ENCODE measurements at regions not wholly inside any gene's neighbourhood (a gene's known extent, or its start where the extent isn't known, plus 50 kb on each side); places are given as distances from the start of the nearest gene placed in this dataset.
"Not testable (repeated sequence)": the region's sequence is repeated elsewhere in the genome, so short reads cannot be mapped to it uniquely, and the experiment has no call there.

DNA sequence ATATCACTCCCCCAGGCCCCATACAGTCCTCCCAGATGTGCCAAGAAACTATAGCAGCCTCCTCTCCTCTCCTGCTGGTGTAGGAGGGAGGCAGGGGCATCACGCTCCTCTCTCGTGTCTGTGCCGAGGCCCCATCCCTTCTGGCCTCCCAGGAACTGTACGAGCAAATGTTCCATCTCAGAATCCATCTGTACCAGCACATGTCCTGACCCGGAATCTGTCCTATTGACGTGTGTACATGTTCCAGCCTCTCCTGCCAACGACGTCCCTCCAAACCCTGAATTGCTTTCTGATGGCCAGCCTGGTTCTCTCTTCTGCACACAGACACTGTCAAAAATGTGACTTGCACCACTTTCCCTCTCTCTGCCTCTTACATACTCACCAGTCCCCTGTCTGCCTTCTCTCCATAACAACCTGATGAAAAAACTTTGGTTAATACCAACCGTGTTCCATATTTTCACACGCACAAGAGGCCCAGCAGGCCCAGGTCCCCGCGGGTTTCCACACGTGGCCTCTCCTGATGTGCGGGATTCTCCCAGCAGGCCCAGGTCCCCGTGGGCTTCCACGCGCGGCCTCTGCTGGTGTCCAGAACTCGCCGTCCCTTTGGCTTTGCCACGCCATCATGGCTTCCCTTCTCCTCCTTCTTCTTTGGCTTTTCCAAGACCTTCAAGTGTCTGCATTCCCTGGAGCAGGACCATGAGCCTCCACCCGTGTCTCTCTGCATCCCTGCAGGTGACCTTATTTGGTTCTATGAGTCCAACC, 125.2 kb upstream of the THBS2 start:
- no peak for DNase-seq (ENCODE audit: low read depth)

DNA sequence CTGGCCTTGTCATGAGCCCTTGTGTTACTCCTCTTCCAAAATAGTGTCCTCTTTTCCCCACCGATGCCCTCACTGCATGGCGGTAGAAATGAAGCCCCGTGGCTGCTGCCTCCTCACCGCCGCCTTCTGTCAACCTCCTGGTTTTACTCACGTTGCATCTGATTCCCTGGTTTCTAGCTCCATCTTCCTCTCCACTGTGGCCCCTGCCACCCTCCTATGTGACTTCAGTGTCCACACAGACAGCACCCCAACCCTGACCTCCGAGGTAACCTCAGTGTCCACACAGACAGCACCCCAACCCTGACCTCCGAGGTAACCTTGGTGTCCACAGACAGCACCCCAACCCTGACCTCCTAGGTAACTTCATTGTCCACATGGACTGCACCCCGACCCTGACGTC, 122.8 kb upstream of the THBS2 start:
- DNase-seq (ENCODE audit: low read depth): no peak

DNA sequence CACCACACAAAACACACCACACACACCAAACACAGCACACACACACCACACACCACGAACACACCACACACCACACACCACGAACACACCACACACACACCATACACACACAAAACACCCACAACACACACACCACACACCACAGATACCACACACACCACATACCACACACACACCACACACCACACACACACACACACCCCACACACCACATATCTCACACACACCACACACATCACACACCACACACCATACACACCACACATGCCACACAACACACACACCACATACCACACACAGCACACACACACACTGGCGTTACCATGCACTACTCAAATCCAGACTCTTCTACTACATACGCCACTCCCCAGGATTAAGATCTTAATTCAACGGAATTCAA, 118.9 kb upstream of the THBS2 start:
- no peak for DNase-seq (ENCODE audit: low read depth)

DNA sequence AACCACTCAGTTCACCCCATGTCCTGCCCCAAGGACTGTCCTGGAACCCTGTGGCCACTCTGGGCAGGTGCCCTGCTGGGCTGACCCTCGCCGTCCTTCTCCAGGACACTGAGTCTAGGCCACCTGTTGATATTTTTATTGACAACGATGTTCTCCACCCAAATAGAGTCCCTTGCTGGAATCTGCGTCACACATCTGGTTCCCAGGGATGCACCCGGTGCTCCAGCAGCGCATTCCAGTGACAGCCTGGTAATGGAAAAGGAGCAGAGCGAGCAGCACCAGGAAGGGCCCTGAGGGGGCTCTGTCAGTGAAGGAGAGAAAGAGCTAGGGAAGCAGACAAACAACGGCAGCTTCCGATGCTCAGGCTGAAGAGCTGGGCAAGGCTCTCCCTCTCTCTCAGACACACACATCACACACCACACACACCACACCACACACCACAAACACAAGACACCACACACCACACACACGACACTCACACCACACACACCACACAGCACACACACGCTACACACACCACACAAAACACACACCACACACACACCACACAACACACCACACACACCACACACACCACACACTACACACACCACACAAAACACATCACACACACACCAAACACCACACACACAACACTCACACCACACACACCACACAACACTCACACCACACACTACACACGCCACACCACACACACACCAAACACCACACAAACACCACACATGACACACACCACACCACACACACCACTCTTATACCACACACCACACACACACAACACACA, 117.9 kb upstream of the THBS2 start:
- no peak for DNase-seq (ENCODE audit: low read depth)

DNA sequence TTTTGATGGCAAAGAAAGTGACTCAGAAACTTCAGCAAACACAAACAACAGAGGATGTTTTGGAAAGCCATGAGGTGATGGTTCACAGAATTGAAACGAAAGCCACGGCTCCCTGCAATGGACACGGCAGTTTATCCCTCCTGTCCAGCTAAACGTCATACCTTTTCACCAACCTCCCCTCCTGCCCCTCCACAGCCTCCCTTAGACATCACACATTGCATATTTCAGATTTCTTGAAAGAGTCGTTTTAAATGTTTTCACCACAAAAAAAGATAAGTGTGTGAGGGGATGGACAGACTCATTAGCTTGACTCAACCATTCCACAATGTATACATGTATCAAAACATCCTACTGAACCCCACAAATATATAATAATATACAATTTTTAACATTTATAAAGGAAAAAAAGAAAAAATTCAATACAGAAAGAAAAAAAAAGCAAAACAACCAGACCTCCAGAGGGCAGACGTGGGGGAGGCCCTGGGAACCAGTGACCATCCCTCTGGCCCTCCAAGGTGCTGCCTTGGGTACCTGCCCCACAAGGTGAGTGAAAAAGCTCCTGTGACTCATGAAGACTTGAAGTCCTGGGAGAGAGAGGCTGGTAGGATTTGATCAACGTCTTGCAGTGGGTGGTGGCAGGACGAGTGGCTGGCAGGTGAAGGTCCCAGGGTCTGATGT, 117.2 kb upstream of the THBS2 start:
- DNase-seq (ENCODE audit: low read depth): no peak

DNA sequence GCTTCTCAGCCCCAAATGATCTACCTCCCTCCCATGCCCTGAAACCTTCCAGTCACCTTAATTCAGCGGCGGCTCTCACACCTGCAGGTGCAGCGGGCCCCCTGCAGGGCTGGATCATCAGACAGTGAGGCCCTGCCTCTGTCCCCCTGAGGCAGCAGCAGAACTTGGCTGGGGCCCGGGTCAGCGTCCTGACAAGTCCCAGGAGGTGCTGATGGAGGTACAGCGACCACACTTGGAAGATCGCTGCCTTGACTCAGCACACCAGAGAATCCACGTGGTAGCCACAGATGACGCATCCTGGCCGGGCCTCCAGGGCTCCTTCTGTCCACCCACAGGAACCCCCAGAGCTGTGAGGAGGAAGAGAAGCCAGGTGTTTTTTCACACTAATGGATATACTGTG, 116.4 kb upstream of the THBS2 start:
- DNase-seq (ENCODE audit: low read depth): no peak

DNA sequence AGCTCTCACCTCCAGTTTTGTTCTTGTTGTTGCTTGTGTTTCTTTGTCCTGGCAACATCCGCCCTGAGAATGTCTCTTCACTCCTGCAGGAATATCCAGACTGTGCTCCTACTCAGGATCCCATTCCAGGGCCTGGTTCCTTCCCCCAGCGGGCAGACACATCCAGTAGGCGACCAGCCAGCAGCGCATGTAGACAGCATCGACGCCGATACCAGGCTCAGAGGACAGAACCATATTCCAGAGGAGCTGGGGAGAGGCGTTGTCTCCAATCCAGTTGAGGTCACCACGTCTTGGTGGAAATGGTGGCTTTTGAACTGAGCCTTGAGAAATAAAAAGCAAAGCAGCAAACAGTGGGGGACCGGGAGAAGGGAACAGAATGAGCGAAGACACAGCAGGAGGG, 114.6 kb upstream of the THBS2 start:
- DNase-seq (ENCODE audit: low read depth): no peak

DNA sequence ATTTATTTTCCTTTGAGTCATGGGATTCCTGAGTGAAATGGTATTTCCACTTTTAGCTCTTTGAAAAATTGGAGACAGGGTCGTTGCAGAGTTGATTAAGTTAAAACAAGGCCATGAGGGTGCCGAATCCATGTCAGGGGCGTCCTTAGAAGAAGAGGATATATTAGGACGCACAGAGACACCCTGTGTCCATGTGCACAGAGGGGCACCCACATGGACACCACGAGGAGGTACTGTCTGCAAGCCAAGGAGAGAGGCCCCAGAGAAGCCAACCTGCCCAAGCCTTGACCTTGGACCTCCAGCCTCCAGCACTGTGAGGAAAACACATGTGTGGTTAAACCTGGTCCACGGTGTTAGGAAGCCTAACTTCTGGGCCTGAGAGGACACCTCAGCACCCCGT, 113.9 kb upstream of the THBS2 start:
- DNase-seq (ENCODE audit: low read depth): no peak

DNA sequence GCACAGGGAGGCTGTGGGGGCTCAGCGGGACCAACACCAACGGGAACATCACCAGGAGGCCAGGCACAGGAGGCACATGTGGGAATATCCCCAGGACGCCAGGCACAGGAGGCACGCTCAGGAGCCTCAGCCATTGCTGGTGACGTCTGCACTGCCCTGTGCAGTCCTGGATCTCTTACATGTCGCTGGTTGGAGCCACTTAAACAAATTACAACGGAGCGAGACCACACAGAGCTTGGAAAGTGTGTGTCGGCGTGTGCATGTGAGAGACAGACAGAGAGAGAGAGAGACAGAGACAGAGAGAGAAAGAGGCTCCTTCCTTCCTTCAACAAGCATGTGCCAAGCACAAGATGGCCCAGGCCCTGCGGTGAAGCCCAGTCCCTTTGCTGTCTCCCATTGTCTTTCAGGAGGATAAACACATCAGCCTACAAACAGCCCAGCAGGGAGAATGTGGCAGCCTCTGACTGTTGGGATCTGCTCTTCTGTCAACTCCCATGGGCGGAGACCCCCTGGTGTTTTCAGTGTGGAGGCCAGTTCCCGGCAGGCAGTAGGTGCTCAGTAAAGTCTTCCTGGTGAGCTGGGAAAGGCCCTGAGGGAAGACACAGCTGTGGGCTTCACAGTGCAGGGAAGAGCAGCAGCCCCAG, 112.7 kb upstream of the THBS2 start:
- DNase-seq (ENCODE audit: low read depth): no peak

DNA sequence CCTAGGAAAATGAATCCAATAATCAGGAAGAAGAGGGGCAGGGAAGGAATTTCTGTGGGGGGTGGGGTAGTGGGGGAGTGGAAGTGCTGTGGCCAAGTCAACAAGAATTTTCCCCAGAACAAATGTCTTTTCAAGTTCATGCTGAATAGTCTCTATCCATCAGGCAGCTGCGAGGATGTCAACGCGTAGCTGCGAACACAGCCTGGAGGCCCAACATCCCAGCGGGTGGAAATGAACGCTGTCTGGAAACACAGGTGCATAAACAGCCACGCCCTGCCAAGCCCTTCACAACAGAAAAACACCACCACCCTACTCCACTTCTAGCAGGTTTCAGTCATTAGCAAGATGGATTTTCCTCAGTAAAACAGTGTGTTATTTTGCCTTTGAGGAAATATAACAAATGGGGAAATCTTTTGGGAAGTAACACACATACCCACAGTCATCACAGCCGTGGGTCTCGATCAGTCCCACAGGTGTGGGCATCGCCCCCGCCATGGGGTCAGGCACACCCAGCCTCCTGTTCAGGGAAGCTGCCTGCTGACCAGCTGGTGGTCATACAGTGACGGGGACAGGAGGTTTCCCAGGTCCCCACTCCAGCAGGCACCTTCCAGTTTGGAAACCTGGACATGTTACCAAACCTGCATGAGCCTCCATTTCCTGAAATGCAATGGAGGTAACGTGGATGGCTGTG, 112.1 kb upstream of the THBS2 start:
- no peak for DNase-seq (ENCODE audit: low read depth)

DNA sequence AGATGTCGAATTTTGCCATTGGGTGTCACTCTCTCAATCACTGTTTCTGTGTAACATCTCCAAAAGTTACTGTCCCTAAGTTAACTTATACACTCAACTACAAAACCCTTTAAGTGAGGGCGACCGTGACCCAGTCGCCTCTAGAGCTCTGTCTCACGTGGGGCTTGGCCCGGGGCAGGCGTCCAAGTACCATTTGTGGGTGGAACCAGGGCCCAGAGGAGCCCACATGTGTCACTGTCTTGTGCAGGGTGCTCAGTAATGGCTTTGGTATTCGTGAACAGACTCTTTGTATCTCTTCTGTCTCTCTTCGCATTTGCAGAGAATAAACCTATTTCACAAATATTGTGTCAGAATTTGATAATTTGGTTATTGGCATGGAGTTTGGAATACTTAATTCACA, 109.9 kb upstream of the THBS2 start:
- DNase-seq (ENCODE audit: low read depth): no peak

DNA sequence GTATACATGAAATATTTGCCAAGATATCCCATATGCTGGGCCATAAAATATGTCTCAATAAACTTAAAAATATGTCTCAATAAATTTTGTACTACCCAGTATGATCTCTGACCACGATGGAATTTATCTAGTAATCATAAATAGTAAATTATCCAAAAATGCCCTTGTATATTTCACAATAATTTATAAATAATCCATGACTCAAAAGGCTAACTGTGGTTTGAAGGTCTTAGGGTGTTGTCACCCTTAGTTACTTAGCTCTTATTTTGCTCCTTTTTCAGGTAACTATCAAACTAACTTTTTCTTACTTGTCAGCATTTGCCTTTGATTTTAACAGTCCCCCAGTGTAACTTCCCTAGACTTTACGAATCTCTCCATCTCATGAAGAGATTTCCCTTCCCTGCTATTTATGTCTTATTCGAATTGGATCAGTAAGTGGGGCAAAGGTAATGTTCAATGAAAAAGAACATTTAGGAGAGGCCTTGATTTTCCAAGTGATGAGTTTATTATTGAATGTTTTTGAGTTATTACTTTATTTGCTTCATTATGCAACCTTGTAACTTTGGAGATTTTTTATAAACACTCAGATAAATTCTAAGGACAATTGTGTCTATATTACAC, 109.0 kb upstream of the THBS2 start:
- no peak for DNase-seq (ENCODE audit: low read depth)

DNA sequence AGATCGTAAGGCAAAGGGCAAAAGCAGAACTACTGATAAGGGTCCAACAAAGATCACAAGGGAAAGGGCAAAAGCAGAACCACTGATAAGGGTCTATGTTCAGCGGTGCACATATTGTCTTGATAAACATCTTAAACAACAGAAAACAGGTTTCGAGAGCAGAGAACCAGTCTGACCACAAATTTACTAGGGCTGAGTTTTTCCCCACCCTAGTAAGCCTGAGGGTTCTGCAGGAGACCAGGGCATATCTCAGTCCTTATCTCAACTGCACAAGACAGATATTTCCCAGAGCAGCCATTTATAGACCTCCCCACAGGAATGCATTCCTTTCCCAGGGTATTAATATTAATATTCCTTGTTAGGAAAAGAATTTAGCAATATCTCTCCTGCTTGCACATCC, 101.4 kb upstream of the THBS2 start:
- not testable (repeated sequence) for DNase-seq (ENCODE audit: low read depth)

DNA sequence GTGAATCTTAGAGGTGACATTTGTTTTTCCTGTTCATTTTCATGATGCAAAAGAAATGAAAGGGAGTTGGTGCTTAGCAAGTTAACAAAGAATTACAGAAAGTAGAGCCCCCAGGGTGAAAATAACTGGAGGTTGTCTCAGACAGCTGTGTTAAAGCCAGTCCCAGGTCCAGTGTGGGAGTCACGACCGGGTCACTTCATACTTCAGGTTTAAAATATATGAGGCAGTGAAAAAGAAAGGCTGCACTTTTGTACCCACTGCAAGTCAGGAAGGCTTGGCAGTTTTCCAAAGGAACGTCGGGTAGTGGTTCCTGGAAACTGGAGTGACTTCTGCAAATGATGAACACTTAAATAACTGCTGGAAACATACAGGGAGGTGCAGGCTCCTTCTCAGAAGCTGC, 91.5 kb upstream of the THBS2 start:
- no peak for DNase-seq (ENCODE audit: low read depth)

DNA sequence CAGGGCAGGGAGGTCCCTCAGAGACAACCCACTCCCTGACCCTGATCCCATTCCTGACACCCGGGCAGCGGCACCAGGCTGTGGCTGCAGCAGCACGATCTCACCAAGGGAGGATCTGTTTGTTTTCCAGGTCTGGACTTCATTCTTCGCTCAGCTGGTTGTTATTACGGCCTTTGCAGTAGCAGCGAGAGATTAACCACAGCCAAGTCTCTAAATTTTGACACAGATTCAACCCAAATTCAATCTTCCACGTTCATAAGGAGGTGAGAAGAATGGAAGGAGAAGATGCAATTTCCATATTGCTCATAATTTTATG, 91.1 kb upstream of the THBS2 start:
- DNase-seq (ENCODE audit: low read depth): no peak

DNA sequence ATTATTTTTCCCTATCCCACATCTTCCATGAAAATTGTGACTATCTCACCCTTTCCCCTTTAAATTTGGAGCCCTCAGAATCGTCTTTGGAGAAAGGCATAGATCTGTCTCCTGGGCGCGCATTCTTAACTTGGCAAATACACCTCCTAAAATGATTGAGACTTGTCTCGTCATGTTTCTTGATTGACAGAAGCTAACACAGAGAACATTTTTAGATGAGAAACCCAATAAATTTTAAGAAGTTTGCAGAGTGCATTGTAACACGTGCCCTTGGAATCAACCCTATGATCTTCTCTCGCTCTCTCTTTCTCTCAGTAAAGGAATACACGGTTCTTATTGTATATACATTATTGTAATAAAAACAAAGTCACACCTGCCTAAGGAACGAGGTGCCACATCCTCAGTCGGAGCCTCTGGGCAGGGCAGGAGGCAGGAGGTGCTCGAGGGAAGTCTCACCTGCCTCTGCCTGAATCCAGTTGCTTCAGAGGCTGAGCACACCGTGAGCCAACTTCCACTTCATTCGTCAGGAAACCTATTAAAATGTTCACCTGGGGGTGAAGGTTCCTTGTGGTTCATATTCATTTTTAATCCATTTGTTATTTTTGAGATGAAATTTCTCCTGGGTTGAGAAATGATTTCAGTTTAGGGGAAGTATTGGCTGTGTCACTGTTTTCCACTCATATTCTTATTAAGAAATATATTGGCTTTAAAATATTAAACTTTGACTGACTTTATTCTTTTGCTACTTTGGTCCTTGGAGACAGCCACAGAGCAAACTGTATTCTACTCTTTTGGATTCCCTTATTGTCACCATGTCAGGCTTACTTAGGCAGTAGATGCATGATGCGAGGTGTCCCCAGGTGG, 90.5 kb upstream of the THBS2 start:
- no peak for DNase-seq (ENCODE audit: low read depth)

DNA sequence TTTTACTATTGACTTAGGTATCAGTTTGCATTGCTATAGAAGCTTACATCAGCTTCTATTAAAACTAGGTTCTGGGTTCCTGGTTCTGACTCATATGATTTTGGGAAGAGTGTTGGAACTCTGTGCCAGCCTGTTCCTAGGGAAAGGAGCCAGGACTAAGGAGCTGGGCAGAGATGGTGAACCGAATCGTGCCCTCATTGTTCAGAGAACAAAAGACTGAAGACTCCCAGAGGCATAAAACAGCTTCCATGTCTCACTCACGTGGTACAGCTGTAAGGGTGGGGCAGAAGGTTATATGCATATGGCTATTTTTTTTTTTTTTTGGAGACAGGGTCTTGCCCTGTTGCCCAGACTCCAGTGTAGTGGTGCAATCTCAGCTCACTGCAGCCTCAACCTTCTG, 89.1 kb upstream of the THBS2 start:
- DNase-seq (ENCODE audit: low read depth): no peak

DNA sequence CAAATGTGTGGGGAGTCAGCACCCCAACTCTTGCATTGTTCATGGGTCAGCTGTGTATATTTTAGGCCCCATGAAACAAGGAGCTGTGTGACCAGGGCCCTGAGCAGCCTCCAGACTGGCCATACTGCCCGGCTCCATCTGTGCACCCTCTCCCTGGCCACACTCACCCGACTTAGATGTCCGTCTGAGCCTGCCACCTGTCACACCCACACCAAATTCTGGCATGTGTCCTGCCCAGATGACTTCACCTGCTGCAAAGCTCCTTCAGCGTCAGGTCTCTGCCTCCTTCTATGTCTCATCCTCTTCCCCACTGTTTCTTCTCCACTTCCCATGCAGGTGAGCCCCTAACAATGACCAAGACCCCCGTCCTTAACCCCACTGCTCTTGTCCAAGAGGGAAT, 88.1 kb upstream of the THBS2 start:
- DNase-seq (ENCODE audit: low read depth): no peak

DNA sequence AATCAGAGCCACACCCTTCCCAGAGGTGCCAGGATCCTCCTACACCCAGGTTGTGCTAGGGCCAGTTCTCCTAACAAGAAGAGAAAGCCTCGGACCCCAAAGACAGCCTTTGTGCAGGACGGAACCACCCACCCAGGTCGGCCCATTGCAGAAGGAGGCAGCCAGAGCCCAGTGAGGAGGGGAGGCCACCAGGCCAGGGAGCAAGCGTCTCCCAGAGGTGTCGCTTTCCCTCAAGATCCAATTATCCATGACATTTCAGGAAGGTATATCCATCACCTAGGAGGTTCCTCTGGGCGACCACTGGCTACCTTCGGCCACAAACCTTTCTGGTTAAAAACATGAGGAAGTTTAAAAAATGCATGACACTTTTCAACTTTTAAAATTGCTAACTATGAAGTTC, 87.4 kb upstream of the THBS2 start:
- no peak for DNase-seq (ENCODE audit: low read depth)

DNA sequence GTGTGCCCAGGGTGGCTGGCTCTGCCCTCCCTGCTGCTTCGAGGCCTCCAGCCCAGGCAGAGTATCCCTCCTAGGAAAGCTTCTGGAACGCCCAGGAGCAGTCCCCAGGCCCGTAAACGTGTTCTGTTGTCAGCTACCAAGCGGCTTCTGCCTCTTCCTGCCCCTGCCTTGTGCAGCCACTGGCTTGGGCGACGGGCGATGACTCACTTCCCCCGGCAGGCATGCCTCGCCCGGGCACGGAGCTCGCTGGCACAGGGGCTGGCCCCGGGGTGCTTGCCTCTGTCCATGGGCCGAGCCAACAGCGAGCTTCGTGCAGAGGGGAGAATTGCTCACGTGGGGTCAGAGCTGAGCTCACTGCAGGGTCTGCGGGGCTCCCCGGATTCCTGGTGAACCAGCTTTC, 86.7 kb upstream of the THBS2 start:
- DNase-seq (ENCODE audit: low read depth): no peak
